OCI-LY3 (cell line): ENCODE measurements at regions not wholly inside any gene's neighbourhood (a gene's known extent, or its start where the extent isn't known, plus 50 kb on each side); places are given as distances from the start of the nearest gene placed in this dataset.

Experiments
- EZH2phosphoT487 ChIP-seq: fragments of 200-600 bp; shearing (Covaris generic); IDR thresholded peaks from 2 replicates; pipeline ENCODE4 v1.6.1; 2018; ENCODE audit warnings: antibody characterized with exemption, mixed run types, low read depth
- TF ChIP-seq, protein P1 (sequence below): fragments of 200-600, 300-600 bp; sonication (generic); IDR thresholded peaks from 2 replicates; pipeline ENCODE4 v1.5.1; 2014; ENCODE audit warnings: antibody characterized with exemption, low read length, low read depth

GRCh38 chr5:108661024-108661423 is 86.7 kb upstream of the FER start:
- TF ChIP-seq, protein P1, sequence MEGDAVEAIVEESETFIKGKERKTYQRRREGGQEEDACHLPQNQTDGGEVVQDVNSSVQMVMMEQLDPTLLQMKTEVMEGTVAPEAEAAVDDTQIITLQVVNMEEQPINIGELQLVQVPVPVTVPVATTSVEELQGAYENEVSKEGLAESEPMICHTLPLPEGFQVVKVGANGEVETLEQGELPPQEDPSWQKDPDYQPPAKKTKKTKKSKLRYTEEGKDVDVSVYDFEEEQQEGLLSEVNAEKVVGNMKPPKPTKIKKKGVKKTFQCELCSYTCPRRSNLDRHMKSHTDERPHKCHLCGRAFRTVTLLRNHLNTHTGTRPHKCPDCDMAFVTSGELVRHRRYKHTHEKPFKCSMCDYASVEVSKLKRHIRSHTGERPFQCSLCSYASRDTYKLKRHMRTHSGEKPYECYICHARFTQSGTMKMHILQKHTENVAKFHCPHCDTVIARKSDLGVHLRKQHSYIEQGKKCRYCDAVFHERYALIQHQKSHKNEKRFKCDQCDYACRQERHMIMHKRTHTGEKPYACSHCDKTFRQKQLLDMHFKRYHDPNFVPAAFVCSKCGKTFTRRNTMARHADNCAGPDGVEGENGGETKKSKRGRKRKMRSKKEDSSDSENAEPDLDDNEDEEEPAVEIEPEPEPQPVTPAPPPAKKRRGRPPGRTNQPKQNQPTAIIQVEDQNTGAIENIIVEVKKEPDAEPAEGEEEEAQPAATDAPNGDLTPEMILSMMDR: no peak
- TF ChIP-seq EZH2phosphoT487: no peak
